Endodermal cell (in vitro differentiated cells): ENCODE measurements at regions not wholly inside any gene's neighbourhood (a gene's known extent, or its start where the extent isn't known, plus 50 kb on each side); places are given as distances from the start of the nearest gene placed in this dataset.

Experiments
- DNase-seq: peaks from one replicate; pipeline ENCODE4 v3.0.0-alpha.2; 2017
- H3K27ac ChIP-seq: 2 replicates; pipeline ENCODE4 v1.5.1; 2013; ENCODE audit warnings: mild to moderate bottlenecking, low read depth, low read length, moderate library complexity
- H3K27me3 ChIP-seq: 2 replicates; pipeline ENCODE4 v1.6.1; 2013; ENCODE audit warnings: mild to moderate bottlenecking, low read length, moderate library complexity; ENCODE audit not compliant: insufficient read depth, control insufficient read depth, poor library complexity, severe bottlenecking
- H3K36me3 ChIP-seq: 2 replicates; pipeline ENCODE4 v1.7.0; 2013; ENCODE audit warnings: mild to moderate bottlenecking, low read length, moderate library complexity; ENCODE audit not compliant: control insufficient read depth, insufficient read depth
- H3K4me1 ChIP-seq: one replicate; pipeline ENCODE4 v1.7.0; 2013; ENCODE audit warnings: low read length; ENCODE audit not compliant: control insufficient read depth, insufficient read depth
- H3K4me3 ChIP-seq: 2 replicates; pipeline ENCODE4 v1.5.1; 2013; ENCODE audit warnings: mild to moderate bottlenecking, low read length, moderate library complexity
- H3K9ac ChIP-seq: 2 replicates; pipeline ENCODE4 v1.6.1; 2013; ENCODE audit warnings: mild to moderate bottlenecking, low read length, moderate library complexity; ENCODE audit not compliant: poor library complexity, severe bottlenecking; ENCODE audit errors: extremely low read depth
- H3K9me3 ChIP-seq: 2 replicates; pipeline ENCODE4 v1.6.1; 2013; ENCODE audit warnings: mild to moderate bottlenecking, low read length, moderate library complexity; ENCODE audit not compliant: control insufficient read depth
- H3K27ac Mint-ChIP-seq: 2 replicates; pipeline ENCODE4 v1.8.0; 2020; ENCODE audit warnings: mixed read lengths
- H3K27me3 Mint-ChIP-seq: 2 replicates; pipeline ENCODE4 v1.8.0; 2021; ENCODE audit warnings: mild to moderate bottlenecking, mixed read lengths; ENCODE audit not compliant: insufficient read depth
- H3K36me3 Mint-ChIP-seq: 2 replicates; pipeline ENCODE4 v1.8.0; 2020; ENCODE audit warnings: low read depth, mixed read lengths
- H3K4me1 Mint-ChIP-seq: 2 replicates; pipeline ENCODE4 v1.8.0; 2020; ENCODE audit warnings: mixed read lengths
- H3K4me3 Mint-ChIP-seq: 2 replicates; pipeline ENCODE4 v1.8.0; 2020; ENCODE audit warnings: mild to moderate bottlenecking, moderate library complexity, mixed read lengths
- H3K9me3 Mint-ChIP-seq: 2 replicates; pipeline ENCODE4 v1.8.0; 2020; ENCODE audit warnings: mild to moderate bottlenecking, mixed read lengths
- WGBS, 2 experiments: methylation state at CpG; one replicate each; pipeline versions ENCODE4 v1.1.5 to v1.1.7; 2013; ENCODE audit warnings: missing lambda C conversion rate in 2 of 2, mixed read lengths in 1 of 2; ENCODE audit not compliant: insufficient coverage in 1 of 2, insufficient read length in 1 of 2; 5-methylcytosine and 5-hydroxymethylcytosine counted together
- TF ChIP-seq, protein P1 (sequence below): fragments of 200-600 bp; sonication (generic); conservative IDR thresholded peaks from 2 replicates; pipeline ENCODE4 v1.5.0; 2021; ENCODE audit warnings: antibody characterized with exemption, mild to moderate bottlenecking

DNA sequence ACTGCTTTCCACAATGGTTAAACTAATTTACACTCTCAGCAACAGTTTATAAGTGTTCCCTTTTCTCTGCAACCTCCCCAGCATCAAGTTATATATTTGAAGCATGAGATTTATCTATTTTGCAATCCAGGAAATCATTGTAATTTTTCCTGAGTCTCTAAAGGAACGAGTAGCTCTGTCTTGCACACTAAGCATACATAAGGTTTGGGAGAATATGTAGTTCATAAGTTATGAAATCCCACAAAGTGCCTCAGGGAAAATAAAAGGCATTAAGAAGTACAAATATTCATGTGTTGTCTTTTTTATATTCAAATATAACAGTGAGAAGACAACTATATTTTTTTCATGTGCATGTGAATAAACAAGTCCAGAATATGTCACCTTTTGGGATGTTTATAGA, 377.1 kb upstream of the RORB start:
- Histone ChIP-seq H3K27ac (no peak overlapping the region), H3K4me1 (no peaks in the 10 kb centered on the region), H3K9me3 (no peaks in the 10 kb centered on the region), H3K27me3 (no peaks in the 10 kb centered on the region), H3K9ac (no peak overlapping the region), H3K4me3 (no peak overlapping the region), H3K36me3 (no peaks in the 10 kb centered on the region)
- Mint-ChIP-seq H3K4me1 (peaks cover 4% of the 10 kb centered on the region), H3K27ac (no peak overlapping the region), H3K9me3 (peaks cover 4% of the 10 kb centered on the region), H3K36me3 (no peaks in the 10 kb centered on the region), H3K4me3 (no peak overlapping the region), H3K27me3 (no peaks in the 10 kb centered on the region)
- DNase-seq = no peak
- TF ChIP-seq, protein P1, sequence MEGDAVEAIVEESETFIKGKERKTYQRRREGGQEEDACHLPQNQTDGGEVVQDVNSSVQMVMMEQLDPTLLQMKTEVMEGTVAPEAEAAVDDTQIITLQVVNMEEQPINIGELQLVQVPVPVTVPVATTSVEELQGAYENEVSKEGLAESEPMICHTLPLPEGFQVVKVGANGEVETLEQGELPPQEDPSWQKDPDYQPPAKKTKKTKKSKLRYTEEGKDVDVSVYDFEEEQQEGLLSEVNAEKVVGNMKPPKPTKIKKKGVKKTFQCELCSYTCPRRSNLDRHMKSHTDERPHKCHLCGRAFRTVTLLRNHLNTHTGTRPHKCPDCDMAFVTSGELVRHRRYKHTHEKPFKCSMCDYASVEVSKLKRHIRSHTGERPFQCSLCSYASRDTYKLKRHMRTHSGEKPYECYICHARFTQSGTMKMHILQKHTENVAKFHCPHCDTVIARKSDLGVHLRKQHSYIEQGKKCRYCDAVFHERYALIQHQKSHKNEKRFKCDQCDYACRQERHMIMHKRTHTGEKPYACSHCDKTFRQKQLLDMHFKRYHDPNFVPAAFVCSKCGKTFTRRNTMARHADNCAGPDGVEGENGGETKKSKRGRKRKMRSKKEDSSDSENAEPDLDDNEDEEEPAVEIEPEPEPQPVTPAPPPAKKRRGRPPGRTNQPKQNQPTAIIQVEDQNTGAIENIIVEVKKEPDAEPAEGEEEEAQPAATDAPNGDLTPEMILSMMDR = no peak
- WGBS, 2 experiments = 67% methylated on average over 1 of the region's 1 CpG; no CpG with 5 or more reads in 1 of the 2 experiments

- Mint-ChIP-seq H3K27me3 (no peaks in the 10 kb centered on the region), H3K4me1 (peaks cover 4% of the 10 kb centered on the region), H3K4me3 (no peak overlapping the region), H3K27ac (no peak overlapping the region), H3K36me3 (no peaks in the 10 kb centered on the region), H3K9me3 (peaks cover 4% of the 10 kb centered on the region)
- H3K27ac ChIP-seq = no peak overlapping the region
- H3K9me3 ChIP-seq = no peaks in the 10 kb centered on the region
- no peaks in the 10 kb centered on the region for H3K36me3 ChIP-seq
- H3K4me3 ChIP-seq = no peak overlapping the region
- H3K4me1 ChIP-seq = no peaks in the 10 kb centered on the region
- no peaks in the 10 kb centered on the region for H3K27me3 ChIP-seq
- 92 to 95% methylated on average over 3 to 4 of the region's 4 CpGs for WGBS, 2 experiments
- H3K9ac ChIP-seq = no peak overlapping the region
- TF ChIP-seq, protein P1 = no peak
- DNase-seq = no peak
Measured at GRCh38 chr9:74120470-74120869, 376.7 kb upstream of the RORB start.

GRCh38 chr9:74122216-74122615, 374.9 kb upstream of the RORB start:
- H3K36me3 Mint-ChIP-seq = no peaks in the 10 kb centered on the region
- Histone ChIP-seq H3K36me3 (no peaks in the 10 kb centered on the region), H3K4me3 (no peak overlapping the region), H3K9me3 (no peaks in the 10 kb centered on the region), H3K9ac (no peak overlapping the region), H3K27ac (no peak overlapping the region), H3K27me3 (no peaks in the 10 kb centered on the region), H3K4me1 (peaks cover 3% of the 10 kb centered on the region)
- WGBS, 2 experiments = 87 to 100% methylated on average over 1 to 2 of the region's 2 CpGs
- H3K27ac Mint-ChIP-seq = no peak overlapping the region
- H3K27me3 Mint-ChIP-seq = no peaks in the 10 kb centered on the region
- H3K4me3 Mint-ChIP-seq = no peak overlapping the region
- H3K9me3 Mint-ChIP-seq = peaks cover 4% of the 10 kb centered on the region
- TF ChIP-seq, protein P1 = no peak
- peaks cover 7% of the 10 kb centered on the region for H3K4me1 Mint-ChIP-seq
- DNase-seq = no peak
